ENCODE measurements at regions not wholly inside any gene's neighbourhood (a gene's known extent, or its start where the extent isn't known, plus 50 kb on each side); places are given as distances from the start of the nearest gene placed in this dataset.

GRCh38 chr10:78382047-78382446 is 348.4 kb downstream of the RPS24 start:
- no peak for DNase-seq (ENCODE audit: insufficient read length, low spot score)
- FAIRE-seq: no peak

- FAIRE-seq (no peak), DNase-seq (ENCODE audit: insufficient read length, low spot score) (no peak)
Measured at GRCh38 chr10:78382772-78383171, 349.1 kb downstream of the RPS24 start.

DNA sequence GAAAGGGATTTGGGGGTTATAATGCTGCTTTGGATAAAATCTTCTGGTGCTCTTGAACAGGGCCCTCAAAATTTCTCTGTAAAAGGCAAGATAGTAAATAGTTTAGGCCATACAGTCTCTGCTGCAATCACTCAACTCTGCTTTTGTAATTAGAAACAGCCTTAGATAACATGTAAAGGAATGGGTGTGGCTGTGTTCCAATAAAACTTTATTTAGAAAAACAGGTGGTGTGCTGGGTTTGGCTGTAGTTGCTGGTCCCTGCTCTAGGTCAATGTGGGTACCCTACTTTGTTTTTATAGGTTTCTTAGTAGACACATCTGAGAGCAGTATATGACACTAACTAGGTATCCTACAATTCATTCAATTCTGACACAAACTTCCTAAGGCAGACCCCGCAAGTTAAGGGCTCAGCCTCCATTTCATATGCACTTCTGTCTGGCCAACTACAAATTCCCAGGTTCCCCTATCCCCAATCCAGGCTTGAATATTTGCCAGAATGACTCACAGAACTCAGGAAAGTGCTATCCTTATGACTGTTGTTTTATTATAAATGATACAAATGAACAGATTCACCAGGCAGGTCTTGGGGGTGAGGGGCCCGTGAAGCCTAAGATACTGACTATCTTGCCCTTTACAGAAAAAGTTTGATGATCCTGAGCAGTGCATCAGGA is 349.9 kb downstream of the RPS24 start:
- DNase-seq (ENCODE audit: insufficient read length, low spot score) (no peak), FAIRE-seq (no peak)

DNA sequence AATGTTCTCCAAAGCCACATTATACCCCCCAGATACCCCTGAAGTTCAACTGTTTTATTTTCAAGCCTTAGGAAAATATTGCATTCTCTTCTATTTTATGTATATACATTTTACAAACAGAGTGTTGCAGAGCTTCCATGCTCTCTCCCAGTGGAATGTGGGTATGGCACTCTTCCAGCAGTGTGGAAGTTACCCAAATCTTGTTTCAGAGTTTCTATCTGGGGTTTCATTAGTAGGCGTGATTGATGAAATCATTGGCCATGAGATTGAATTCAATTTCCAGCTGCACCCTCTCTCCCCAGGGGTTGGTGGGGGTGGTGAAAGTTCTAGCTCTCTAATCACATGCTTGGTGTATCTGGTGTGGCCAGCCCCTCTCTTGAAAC is 350.4 kb downstream of the RPS24 start:
- FAIRE-seq: no peak

GRCh38 chr10:78385599-78385998 is 351.9 kb downstream of the RPS24 start:
- FAIRE-seq: no peak
- no peak for DNase-seq (ENCODE audit: insufficient read length, low spot score)

More for the DNA sequence above, 350.4 kb downstream of the RPS24 start:
- DNase-seq (ENCODE audit: insufficient read length, low spot score): no peak

GRCh38 chr10:78386509-78386908 is 352.8 kb downstream of the RPS24 start:
- FAIRE-seq: no peak

DNA sequence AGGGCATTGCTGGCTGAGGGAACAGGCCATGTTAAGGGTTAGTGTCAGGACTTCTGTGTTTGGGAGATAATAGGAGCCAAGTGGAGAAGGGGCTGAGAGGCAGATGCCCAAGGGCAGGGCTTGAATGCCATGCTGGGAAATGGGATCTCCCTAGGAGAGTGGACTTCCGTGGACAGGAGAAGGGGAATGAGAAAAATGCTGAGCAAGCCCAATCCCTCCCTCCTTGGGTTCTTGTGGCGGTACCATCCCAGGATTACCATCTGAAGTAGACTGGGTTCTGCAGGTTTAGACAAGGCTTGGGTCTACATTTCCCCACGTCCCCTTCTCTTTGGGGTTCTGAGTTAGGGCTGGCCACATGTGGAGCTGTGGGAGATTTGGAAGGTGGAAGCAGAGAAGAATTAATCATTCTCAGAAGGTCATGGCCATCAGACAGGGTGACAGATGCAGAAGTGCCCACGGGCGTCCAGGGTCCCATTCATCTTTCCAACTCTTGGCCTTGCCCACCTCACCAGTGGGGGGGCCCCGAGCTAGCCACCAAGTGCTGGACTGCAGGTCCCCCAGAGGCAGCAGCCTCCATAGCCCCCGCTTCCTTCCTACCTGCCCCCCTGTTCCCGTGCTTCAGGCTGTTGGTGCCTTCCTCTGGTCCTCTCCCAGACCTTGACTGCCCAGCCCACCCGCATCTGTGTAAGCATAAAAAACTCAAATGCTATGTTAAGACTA is 354.8 kb downstream of the RPS24 start:
- DNase-seq (ENCODE audit: insufficient read length, low spot score) (no peak), FAIRE-seq (no peak)

More at GRCh38 chr10:78386509-78386908, 352.8 kb downstream of the RPS24 start:
- DNase-seq (ENCODE audit: insufficient read length, low spot score): no peak

DNA sequence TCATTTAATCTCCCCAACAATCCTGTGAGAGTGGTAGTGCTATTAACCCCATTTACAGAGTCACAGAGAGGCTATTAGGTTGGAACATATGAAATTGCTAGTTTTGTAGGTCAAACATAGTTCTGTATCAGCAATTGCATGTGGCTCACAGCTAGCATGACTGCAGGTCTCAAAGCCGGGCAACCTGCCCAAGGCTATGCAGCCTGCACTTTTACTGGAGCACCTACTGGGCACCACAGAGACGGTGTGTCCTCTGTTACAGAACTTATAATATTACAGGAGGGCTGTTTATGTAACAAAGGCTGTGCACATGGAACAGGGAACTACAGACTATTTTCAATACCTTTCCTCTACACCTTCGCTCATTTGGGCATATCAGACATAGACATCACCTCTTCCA is 355.8 kb downstream of the RPS24 start:
- no peak for FAIRE-seq

DNA sequence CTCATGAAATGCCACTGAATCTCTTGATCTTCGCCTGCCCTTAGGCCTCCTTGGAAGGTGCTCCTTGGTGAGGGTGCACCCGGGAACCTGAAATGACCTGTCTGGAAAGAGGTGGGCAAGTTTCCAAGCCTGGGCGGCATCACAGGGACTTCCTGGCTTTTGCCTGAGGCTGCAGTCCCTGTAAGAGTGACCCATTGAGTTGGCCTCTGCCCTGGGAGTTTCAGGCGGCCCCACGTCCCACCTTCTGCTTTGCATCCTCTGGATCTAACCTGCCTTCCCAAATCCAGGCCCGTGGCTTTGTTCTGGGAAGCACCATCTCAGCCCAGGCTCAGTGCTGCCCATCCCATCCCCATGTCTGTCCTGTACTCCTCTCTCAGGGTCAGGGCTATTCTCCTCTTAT is 356.4 kb downstream of the RPS24 start:
- FAIRE-seq (no peak), DNase-seq (ENCODE audit: insufficient read length, low spot score) (no peak)

More for the DNA sequence above, 355.8 kb downstream of the RPS24 start:
- DNase-seq (ENCODE audit: insufficient read length, low spot score): no peak

DNA sequence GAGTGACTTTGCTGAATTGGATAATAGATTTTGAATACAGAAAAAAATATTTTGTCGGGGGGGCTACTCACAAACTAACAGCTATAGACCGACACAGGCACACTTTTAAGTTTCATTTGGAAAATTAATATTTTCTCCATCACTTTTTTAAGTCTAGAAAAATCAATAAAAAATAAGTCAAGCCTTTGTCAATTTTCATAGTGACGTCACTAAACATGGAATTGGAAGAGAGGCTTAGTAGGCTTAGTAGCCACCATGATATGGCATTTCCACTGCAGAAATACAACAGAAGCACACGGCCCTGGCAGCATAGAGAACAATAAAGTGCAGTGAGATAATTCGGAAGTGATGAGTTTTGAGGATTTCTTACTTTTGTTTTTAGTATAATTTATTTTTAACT is 357.2 kb downstream of the RPS24 start:
- no peak for DNase-seq (ENCODE audit: insufficient read length, low spot score)
- no peak for FAIRE-seq

DNA sequence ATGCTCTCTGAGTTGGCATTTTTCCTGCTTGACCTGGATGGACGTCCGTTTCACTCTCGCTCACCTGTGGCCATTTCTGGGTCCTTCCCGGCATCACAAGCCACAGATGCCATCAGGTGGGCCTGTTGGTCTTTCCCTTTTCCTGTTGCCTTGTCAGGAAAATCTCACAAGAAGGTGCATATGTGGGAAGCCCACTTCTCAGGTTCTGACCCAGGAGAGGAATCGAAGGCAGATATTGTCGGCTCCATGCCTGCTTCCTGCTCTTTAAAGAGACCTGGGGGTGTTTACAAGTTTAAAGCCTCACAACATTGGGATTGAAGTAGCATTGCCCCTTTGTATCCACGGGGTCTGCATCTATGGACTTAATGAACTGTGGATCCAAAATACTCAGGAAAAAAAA is 357.9 kb downstream of the RPS24 start:
- DNase-seq (ENCODE audit: insufficient read length, low spot score) (no peak), FAIRE-seq (no peak)

DNA sequence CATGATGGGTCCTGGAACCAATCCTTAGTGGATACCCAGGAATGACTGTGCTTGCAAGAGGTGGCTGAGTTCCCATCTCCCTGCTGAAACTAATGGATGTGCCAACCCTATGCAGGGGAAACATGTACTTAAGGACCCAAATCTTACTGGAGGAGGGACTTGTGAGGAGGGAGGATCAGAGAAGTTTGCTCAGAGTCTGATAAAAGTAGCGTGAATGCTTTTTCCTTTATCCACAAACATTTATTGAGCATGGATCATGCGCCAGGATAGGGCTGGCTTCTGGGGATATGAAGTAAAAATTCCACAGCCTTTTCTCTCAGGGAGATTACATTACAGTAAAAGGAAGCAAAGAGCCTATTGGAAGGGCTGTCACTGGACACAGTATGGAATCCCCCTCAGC is 358.5 kb downstream of the RPS24 start:
- DNase-seq (ENCODE audit: insufficient read length, low spot score) (no peak), FAIRE-seq (no peak)

DNA sequence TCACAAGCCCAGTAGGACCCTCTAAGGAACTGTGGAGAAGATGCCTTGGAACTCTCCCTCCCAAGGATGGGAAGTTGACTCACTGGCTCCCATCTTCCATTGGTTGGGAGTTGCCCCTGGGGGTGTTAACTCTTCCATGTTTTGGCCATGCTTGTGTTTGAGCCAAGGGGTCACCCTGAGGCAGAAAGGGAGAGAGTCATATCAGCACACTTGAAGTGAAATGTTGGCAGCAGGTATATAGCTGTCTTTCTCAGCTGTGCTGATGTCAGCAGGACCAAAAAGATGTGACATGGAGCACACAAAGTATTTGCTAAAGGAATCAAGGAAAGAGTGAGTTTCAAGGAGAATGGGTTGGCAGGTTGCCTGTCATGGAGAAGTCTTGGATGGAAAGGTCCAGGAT is 359.4 kb downstream of the RPS24 start:
- no peak for FAIRE-seq
- DNase-seq (ENCODE audit: insufficient read length, low spot score): no peak

- DNase-seq (ENCODE audit: insufficient read length, low spot score): no peak
- no peak for FAIRE-seq
Measured at GRCh38 chr10:78394047-78394446, 360.4 kb downstream of the RPS24 start.

GRCh38 chr10:78395162-78395561 is 361.5 kb downstream of the RPS24 start:
- DNase-seq (ENCODE audit: insufficient read length, low spot score) (no peak), FAIRE-seq (no peak)

- FAIRE-seq: no peak
- DNase-seq (ENCODE audit: insufficient read length, low spot score): no peak
Measured at GRCh38 chr10:78396754-78397153, 363.1 kb downstream of the RPS24 start.

DNA sequence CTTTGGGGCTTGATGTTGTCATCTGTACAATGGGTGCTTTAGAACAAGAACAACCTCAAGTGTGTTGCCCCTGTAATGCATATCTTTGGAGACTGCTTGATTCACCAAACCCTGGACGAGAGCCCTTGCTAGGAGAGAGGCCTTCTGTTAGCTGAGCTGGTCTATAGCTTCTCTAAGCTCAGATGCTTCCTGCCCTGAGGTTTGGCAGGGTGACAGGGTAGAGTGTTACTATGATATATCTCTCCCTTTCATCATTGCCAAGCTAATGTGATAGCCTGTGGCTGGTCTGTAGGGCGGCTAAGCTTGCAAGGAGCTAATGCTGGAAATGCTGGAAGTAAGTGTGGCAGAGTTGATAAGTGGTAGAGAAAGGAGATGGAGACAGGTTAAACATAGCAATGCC is 364.1 kb downstream of the RPS24 start:
- FAIRE-seq: no peak

GRCh38 chr10:78398382-78398781 is 364.7 kb downstream of the RPS24 start:
- FAIRE-seq (no peak), DNase-seq (ENCODE audit: insufficient read length, low spot score) (no peak)

More for the DNA sequence above, 364.1 kb downstream of the RPS24 start:
- no peak for DNase-seq (ENCODE audit: insufficient read length, low spot score)

- no peak for DNase-seq (ENCODE audit: insufficient read length, low spot score)
Measured at GRCh38 chr10:78401624-78402367, 368.1 kb downstream of the RPS24 start.

DNA sequence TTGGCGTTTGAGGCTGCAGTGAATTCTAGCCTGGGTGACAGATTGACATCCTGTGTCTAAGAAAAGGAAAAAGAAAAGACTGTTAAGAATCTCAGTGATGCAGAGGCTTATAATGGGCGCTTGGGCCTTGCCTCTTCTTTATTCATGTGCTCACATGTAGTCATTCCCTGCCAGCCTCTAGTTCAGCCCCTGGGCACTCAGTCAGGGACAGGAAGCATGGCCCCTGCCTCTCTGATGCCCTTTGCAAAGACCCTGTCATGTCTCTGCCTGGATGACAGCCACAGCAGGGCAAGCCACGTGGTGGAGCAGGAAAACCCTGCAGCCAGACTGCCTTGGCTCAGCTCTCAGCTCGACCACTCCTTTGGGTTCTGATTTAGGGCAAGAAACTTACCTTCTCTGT is 368.9 kb downstream of the RPS24 start:
- no peak for FAIRE-seq
- no peak for DNase-seq (ENCODE audit: insufficient read length, low spot score)

More at GRCh38 chr10:78401624-78402367, 368.1 kb downstream of the RPS24 start:
- no peak for FAIRE-seq

DNA sequence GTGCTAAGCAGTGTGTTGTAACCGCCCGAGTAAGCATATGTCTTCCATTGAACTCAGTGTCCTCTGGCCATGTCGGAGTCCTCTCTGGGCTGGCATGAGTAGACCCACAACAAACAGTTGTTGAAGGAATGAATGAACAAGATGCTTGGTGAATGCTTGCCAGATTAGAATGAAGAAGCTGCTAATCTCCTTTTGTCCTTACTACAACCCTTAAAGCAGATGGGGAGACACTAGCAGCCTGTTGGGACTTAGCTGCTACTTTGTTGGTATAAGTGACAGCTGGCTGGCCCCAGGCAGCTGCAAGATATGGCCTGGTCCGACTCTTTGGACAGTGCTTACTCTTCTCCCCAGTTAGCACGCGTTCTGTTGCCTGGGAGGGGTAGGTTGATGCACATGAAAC is 370.1 kb downstream of the RPS24 start:
- FAIRE-seq: no peak
- no peak for DNase-seq (ENCODE audit: insufficient read length, low spot score)

DNA sequence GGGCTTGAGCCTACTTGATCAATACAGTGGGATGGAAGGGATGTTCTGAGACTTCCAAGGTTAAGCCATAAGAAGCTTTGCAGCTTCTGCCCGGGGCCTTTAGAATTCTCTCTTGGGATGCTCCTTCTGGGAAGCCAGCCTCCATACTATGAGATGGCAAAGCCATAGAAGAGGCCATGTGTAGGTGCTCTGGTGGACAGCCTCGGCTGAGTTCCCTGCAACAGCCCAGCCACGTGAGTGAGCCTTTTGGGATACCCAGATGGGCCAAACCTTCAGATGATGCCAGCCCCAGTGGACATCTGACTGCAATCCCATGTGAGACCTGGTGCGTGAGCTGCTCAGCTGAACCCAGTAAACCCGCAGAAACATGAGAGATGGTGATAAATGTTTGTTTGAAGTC is 370.6 kb downstream of the RPS24 start:
- no peak for DNase-seq (ENCODE audit: insufficient read length, low spot score)
- FAIRE-seq: no peak

All from GM19239 (cell line).